ENCODE measurements at regions not wholly inside any gene's neighbourhood (a gene's known extent, or its start where the extent isn't known, plus 50 kb on each side); places are given as distances from the start of the nearest gene placed in this dataset.
"Not testable (repeated sequence)": the region's sequence is repeated elsewhere in the genome, so short reads cannot be mapped to it uniquely, and the experiment has no call there.

DNA sequence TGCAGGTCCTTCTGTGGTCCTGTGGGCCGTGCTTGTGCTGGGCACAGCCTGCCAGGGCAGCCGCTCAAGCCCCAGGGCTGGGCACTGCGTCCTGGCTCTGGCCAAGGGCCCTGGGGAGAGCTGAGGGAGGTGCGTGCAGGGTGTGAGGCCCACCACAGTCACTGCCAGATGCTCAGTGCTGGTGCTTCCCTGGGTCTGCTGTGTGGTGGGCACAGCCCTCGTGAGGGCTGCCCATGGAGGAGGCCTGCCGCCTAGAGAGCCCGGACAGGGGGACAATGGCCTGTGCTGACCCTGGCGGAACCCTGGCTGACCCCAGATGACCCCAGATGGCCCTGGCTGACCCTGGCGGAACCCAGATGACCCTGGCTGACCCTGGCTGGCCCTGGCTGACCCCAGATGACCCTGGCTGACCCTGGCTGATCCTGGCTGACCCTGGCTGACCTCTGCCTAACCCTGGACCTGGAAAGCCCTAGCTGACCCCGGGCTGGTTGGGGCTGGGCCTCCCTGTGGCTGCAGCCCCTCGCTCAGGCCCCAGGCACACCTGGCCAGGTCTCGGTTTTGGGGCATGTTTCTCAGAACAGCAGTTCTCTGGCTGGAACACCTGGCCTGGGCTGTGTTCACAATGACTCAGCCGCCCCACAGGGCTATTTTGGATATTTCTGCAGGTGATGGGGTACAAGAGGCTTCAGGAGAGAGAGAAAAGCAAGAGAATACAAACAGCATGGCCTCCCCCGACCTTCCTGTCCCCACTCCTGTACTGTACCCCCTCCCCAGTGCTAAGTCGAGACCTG lies 55.4 kb downstream of the TMEM121 start:
- DNase-seq (ENCODE audit: low read depth) = no peak

GRCh38 chr14:105582639-105583038 lies 56.3 kb downstream of the TMEM121 start:
- DNase-seq (ENCODE audit: low read depth) = no peak

DNA sequence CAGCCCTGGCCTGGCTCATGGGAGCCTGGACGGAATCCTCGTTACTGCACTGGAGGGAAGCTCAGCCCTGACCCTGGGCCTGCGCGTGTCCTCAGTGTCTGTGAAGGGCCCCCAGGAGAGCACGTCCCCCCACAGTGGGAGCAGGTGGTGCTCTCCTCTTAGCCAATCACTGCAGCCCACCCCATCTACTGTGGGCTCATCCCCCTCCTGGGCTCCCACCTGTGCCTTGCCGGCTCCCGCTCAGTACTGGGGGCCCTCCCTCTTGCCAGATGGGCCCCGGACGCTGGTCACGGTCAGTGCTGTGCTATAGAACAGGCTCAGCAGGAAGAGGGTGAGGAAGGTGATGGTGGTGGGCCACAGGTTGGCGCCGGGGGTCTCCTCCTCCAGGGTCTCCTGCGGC lies 57.5 kb downstream of the TMEM121 start:
- DNase-seq (ENCODE audit: low read depth) = not testable (repeated sequence)

- DNase-seq (ENCODE audit: low read depth) = not testable (repeated sequence)
These were observed 58.9 kb downstream of the TMEM121 start for GRCh38 chr14:105585290-105585689.

GRCh38 chr14:105585722-105586121 lies 59.3 kb downstream of the TMEM121 start:
- not testable (repeated sequence) for DNase-seq (ENCODE audit: low read depth)

GRCh38 chr14:105586144-105586872 lies 59.9 kb downstream of the TMEM121 start:
- DNase-seq (ENCODE audit: low read depth) = not testable (repeated sequence)

- not testable (repeated sequence) for DNase-seq (ENCODE audit: low read depth)
These were observed 60.7 kb downstream of the TMEM121 start for GRCh38 chr14:105587034-105587433.

DNA sequence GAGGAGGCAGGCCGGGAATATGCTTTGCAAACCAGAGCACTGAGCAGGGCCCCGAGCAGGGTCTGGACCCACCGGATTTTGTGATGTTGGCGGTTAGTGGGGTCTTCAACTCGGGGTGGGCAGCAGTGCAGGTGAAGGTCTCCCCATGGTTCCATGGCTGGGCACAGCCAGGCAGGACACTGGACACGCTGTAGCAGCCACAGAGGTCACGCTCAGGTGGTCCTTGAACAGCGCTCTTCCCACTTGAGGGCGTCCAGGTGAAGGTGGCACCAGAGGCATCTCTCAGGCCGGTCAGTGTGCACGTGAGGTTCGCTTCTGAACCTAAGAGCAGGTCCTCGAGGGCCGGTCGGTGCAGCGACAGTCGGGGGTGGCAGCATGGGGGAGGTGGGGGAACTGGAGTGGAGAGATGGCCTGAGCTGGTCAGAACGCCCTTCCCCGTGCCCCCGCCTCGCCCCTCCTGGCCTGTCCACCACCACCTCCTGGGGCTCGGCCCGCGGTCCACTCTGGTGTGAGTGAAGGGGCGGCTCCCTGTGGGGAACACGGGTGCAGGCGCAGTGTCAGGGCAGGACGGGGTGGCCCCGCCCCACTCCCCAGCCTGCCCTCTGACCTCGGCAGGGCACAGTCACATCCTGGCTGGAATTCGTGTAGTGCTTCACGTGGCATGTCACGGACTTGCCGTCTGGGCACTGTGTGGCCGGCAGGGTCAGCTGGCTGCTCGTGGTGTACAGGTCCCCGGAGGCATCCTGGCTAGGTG lies 61.3 kb downstream of the TMEM121 start:
- not testable (repeated sequence) for DNase-seq (ENCODE audit: low read depth)

GRCh38 chr14:105588236-105588860 lies 62.0 kb downstream of the TMEM121 start:
- no peak for DNase-seq (ENCODE audit: low read depth)

GRCh38 chr14:105589161-105589925 lies 63.0 kb downstream of the TMEM121 start:
- DNase-seq (ENCODE audit: low read depth) = no peak

DNA sequence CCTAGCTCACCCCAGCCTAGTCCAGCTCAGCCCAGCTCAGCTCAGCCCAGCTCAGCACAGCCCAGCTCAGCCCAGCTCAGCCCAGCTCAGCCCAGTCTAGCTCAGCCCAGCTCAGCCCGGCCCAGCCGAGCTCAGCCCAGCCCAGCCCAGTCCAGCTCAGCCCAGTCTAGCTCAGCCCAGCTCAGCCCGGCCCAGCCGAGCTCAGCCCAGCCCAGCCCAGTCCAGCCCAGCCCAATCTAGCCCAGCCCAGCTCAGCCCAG lies 63.5 kb downstream of the TMEM121 start:
- DNase-seq (ENCODE audit: low read depth) = not testable (repeated sequence)

GRCh38 chr14:105591052-105591451 lies 64.7 kb downstream of the TMEM121 start:
- DNase-seq (ENCODE audit: low read depth) = no peak

DNA sequence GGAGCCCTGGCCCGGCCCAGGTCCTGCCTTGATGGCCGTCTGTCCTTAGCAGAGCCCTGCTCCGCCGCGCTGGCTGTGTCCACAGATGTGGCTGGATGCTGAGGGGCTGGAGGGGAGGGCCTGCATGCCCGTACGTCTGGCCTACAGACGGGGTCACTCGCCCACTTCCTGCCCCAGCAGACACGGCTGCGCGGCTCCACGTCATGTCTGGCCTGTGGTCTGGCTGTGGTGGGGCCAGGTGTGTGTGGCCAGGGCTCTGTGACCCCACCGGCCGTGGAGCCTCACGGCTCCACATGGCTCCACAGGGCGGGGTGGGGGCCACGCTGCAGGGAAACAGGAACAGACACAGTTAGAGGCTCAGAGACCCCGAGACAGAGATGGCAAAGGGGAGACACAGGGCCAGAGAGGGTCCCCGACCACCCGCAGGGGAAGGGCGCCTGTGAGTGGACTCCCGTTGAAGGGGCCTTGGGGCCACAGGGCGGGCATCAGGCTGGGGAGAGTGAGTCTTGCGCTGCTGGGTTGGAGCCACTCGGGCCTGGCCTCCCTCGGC lies 65.5 kb downstream of the TMEM121 start:
- not testable (repeated sequence) for DNase-seq (ENCODE audit: low read depth)

DNA sequence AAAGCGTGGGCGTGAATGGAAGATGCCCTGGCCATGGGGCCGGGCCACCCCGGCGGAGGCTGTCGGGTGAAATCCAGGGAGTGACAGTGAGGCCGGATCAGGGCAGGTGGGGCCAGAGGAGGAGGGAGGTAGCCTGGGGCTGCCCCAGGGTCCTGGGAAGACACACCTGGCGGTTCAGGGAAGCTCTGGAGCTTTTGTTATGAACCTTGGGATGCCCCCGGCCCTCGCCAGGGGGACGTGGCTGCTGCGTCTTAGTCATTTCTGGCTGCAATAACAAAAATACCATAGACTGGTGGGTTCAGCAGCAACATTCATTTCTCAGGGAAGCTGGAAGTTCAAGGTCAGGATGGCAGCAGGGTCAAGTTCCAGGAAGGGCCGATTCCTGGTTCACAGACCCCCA lies 66.3 kb downstream of the TMEM121 start:
- DNase-seq (ENCODE audit: low read depth) = not testable (repeated sequence)

DNA sequence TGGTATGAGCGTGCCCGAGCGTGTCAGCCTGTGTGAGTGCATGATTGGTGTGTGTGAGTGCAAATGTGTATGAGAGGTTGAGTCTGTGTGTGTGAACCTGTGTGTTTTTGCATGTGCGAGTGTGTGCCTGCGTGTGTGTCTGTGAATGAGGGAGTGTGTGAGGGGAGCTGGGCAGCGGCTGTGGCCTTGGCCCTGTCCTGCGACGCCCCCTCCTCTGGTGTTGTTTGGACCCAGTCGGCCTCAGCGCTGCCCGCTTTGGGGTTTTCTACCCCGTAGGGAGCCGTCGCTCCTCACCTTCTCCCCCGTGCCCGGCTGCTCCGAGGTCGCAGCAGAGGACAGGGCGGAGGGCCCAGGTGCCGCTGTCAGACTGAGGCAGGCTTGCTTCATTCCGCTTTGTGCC lies 69.0 kb downstream of the TMEM121 start:
- DNase-seq (ENCODE audit: low read depth) = not testable (repeated sequence)

- DNase-seq (ENCODE audit: low read depth) = not testable (repeated sequence)
These were observed 70.0 kb downstream of the TMEM121 start for GRCh38 chr14:105596374-105596773.

DNA sequence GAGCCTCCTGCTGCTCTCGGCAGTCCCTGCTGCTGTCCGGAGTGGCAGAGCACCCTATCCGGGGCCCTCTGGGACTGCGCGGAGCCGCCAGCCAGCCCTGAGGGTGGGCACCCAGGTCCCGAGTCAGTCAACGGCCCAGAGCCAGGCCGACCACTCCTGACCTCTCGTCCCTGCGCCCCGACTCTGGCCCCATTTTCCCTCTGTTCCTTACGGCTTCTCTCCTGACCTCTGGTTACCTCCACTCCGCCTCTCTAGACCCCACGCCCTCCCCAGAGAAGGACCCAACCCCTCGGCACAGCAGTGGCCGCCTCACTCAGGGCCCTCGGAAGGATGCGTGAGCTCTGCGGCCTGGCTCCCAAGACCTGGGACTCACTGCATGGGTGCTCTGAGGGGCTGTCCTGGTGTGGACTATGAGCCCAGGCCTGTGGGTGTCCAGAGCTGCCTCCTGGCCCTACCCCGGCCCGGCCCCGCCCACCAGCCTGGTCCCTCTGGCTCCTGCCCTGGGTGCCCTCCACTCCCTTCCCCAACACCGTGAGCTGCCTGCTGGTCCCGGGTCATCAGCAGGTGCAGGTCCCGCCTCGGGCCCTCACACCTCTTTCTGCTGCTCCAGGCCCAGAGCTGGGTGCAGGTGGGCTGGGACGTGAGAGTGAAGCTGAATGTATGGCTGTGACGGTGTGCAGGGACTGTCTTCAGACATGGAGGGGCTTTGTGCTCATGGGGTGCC lies 71.8 kb downstream of the TMEM121 start:
- DNase-seq (ENCODE audit: low read depth) = not testable (repeated sequence)

DNA sequence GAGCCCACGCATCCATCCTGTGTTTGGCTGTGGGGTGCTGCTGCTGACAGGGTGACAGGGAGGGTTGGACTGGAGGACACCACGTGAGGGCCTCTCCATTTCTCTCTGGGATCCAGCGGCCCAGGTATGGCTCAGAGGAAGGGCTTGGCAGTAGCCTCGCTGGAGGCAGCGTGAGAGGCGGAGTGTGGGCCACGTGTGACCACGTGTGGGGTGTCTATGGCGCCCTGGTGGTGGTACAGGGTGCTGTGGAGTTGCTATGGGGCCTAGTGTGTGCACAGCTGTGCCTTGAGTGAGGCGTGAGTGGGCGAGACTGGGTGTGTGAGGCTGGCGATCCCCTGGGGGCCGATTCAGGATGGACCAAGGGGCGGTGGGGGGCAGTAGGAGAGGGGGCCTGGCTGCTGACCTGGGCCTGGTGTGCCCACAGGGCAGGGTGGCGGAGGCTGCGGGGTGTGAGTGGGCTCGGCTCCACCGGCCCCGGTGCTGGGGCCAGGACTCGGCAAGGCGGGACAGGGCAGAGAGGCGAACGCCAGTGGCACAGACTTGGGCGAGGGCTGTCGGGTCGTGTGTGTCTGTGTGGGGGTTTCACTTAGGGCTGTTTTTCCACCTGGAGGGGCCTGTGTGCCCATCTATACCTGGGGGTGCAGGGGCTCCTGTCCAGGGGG lies 72.7 kb downstream of the TMEM121 start:
- not testable (repeated sequence) for DNase-seq (ENCODE audit: low read depth)

- not testable (repeated sequence) for DNase-seq (ENCODE audit: low read depth)
These were observed 74.0 kb downstream of the TMEM121 start for GRCh38 chr14:105600195-105600938.
